ENCODE measurements at regions not wholly inside any gene's neighbourhood (a gene's known extent, or its start where the extent isn't known, plus 50 kb on each side); places are given as distances from the start of the nearest gene placed in this dataset.

DNA sequence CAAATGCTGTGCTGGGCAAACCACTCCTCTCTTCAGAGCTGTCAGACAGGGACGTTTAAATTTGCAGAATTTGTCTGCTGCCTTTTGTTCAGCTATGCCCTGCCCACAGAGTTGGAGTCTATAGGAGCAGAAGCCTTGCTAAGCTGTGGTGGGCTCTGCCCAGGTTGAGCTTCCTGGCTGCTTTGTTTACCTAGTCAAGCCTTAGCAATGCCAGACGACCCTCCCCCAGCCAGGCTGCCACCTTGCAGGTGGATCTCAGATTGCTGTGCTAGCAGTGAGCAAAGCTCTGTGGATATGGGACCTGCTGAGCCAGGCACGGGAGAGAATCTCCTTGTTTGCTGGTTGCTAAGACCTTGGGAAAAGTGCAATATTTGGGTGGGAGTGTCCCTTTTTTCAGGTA lies 314.9 kb downstream of the NNT start:
- H3K9me1 ChIP-seq (ENCODE audit: control insufficient read depth, extremely low read depth, insufficient read depth, low read length): no peaks in the 10 kb centered on the region
- H3K9ac ChIP-seq (ENCODE audit: control insufficient read depth, extremely low read depth, insufficient read depth, low read length): no peak overlapping the region
- no peak overlapping the region for H3K4me2 ChIP-seq (ENCODE audit: control insufficient read depth, extremely low read depth, insufficient read depth, low read depth, low read length)
- DNase-seq (ENCODE audit: low read depth, low spot score) (no peak), FAIRE-seq (no peak)
- H3K27me3 ChIP-seq (ENCODE audit: control insufficient read depth, extremely low read depth, insufficient read depth, low read length): no peaks in the 10 kb centered on the region
- no peak overlapping the region for H3K4me3 ChIP-seq (ENCODE audit: control insufficient read depth in 2 of 3, extremely low read depth in 1 of 3, insufficient read depth in 2 of 3, low read depth in 1 of 3, low read length in 3 of 3)
- no peaks in the 10 kb centered on the region for H3K4me1 ChIP-seq (ENCODE audit: control insufficient read depth, extremely low read depth, insufficient read depth, low read length)
- no peaks in the 10 kb centered on the region for H3K36me3 ChIP-seq (ENCODE audit: control insufficient read depth in 2 of 2, extremely low read depth in 1 of 2, insufficient read depth in 2 of 2, low read length in 2 of 2)
- dilution Hi-C loops (cut with MboI; ENCODE audit: extremely low pct_ligation_motif_present, low sequenced_read_pairs): no loop called here
- no peaks in the 10 kb centered on the region for H3K79me2 ChIP-seq (ENCODE audit: control insufficient read depth, insufficient read depth, low read length)
- H2AFZ ChIP-seq (ENCODE audit: control insufficient read depth, low read length): no peak overlapping the region
- no peaks in the 10 kb centered on the region for H3K9me3 ChIP-seq (ENCODE audit: control insufficient read depth, low read depth, low read length)
- H4K20me1 ChIP-seq (ENCODE audit: control insufficient read depth, extremely low read depth, insufficient read depth, low read length): no peaks in the 10 kb centered on the region
- H3K27ac ChIP-seq (ENCODE audit: control insufficient read depth, insufficient read depth, low read length): no peak overlapping the region
- TF ChIP-seq, protein P1, sequence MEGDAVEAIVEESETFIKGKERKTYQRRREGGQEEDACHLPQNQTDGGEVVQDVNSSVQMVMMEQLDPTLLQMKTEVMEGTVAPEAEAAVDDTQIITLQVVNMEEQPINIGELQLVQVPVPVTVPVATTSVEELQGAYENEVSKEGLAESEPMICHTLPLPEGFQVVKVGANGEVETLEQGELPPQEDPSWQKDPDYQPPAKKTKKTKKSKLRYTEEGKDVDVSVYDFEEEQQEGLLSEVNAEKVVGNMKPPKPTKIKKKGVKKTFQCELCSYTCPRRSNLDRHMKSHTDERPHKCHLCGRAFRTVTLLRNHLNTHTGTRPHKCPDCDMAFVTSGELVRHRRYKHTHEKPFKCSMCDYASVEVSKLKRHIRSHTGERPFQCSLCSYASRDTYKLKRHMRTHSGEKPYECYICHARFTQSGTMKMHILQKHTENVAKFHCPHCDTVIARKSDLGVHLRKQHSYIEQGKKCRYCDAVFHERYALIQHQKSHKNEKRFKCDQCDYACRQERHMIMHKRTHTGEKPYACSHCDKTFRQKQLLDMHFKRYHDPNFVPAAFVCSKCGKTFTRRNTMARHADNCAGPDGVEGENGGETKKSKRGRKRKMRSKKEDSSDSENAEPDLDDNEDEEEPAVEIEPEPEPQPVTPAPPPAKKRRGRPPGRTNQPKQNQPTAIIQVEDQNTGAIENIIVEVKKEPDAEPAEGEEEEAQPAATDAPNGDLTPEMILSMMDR (optimal IDR thresholded peaks at IDR 0.05 in 1 of 3, IDR thresholded peaks at IDR 0.05 in 1 of 3, conservative IDR thresholded peaks at IDR 0.05 in 1 of 3; ENCODE audit: extremely low read depth in 1 of 3, insufficient read depth in 2 of 3, low read length in 3 of 3): no peak
- no peak for TF ChIP-seq EZH2 (IDR thresholded peaks at IDR 0.05; ENCODE audit: low read length)

DNA sequence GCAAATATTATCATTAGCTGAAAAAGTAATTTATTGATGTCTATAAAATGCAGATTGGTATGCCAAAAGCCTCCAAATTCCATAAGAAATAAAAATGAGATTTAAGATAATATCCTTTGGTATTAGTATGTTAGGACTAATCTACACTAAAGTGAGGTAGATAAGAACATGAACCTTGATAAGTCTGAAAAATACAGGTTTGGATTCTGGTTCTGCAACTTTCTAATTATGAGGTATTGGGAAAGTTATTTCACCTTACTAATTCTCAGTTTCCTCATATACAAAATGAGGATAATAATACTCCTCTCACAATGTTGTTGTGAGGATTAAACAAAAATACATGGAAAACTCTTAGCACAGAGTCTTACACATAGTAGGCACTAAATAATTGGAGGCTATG lies 300.1 kb downstream of the NNT start:
- H3K4me2 ChIP-seq (ENCODE audit: control insufficient read depth, extremely low read depth, insufficient read depth, low read depth, low read length): no peak overlapping the region
- H2AFZ ChIP-seq (ENCODE audit: control insufficient read depth, low read length): no peak overlapping the region
- no peaks in the 10 kb centered on the region for H3K9me3 ChIP-seq (ENCODE audit: control insufficient read depth, low read depth, low read length)
- no peaks in the 10 kb centered on the region for H3K27me3 ChIP-seq (ENCODE audit: control insufficient read depth, extremely low read depth, insufficient read depth, low read length)
- dilution Hi-C loops (cut with MboI; ENCODE audit: extremely low pct_ligation_motif_present, low sequenced_read_pairs): no loop called here
- DNase-seq (ENCODE audit: low read depth, low spot score) (no peak), FAIRE-seq (no peak)
- no peaks in the 10 kb centered on the region for H4K20me1 ChIP-seq (ENCODE audit: control insufficient read depth, extremely low read depth, insufficient read depth, low read length)
- TF ChIP-seq, protein P1 (optimal IDR thresholded peaks at IDR 0.05 in 1 of 3, IDR thresholded peaks at IDR 0.05 in 1 of 3, conservative IDR thresholded peaks at IDR 0.05 in 1 of 3; ENCODE audit: extremely low read depth in 1 of 3, insufficient read depth in 2 of 3, low read length in 3 of 3): no peak
- no peak for TF ChIP-seq EZH2 (IDR thresholded peaks at IDR 0.05; ENCODE audit: low read length)
- H3K4me3 ChIP-seq (ENCODE audit: control insufficient read depth in 2 of 3, extremely low read depth in 1 of 3, insufficient read depth in 2 of 3, low read depth in 1 of 3, low read length in 3 of 3): no peak overlapping the region
- H3K9ac ChIP-seq (ENCODE audit: control insufficient read depth, extremely low read depth, insufficient read depth, low read length): no peak overlapping the region
- no peaks in the 10 kb centered on the region for H3K4me1 ChIP-seq (ENCODE audit: control insufficient read depth, extremely low read depth, insufficient read depth, low read length)
- H3K79me2 ChIP-seq (ENCODE audit: control insufficient read depth, insufficient read depth, low read length): no peaks in the 10 kb centered on the region
- H3K36me3 ChIP-seq (ENCODE audit: control insufficient read depth in 2 of 2, extremely low read depth in 1 of 2, insufficient read depth in 2 of 2, low read length in 2 of 2): no peaks in the 10 kb centered on the region
- no peak overlapping the region for H3K27ac ChIP-seq (ENCODE audit: control insufficient read depth, insufficient read depth, low read length)
- H3K9me1 ChIP-seq (ENCODE audit: control insufficient read depth, extremely low read depth, insufficient read depth, low read length): no peaks in the 10 kb centered on the region
